ACC112 (cell line): ENCODE measurements at regions not wholly inside any gene's neighbourhood (a gene's known extent, or its start where the extent isn't known, plus 50 kb on each side); places are given as distances from the start of the nearest gene placed in this dataset.

Experiments used
- H2AFZ ChIP-seq: fragments of 200-600 bp; sonication (generic); one replicate; pipeline ENCODE4 v1.6.0; 2017; ENCODE audit warnings: antibody characterized with exemption, low read length; ENCODE audit not compliant: unreplicated experiment
- H3K27ac ChIP-seq: fragments of 200-600 bp; sonication (generic); 2 replicates; pipeline ENCODE4 v1.5.1; 2014; ENCODE audit warnings: low read depth, mild to moderate bottlenecking, antibody characterized with exemption, low read length, moderate library complexity
- H3K27me3 ChIP-seq: fragments of 200-600 bp; sonication (generic); 2 replicates; pipeline ENCODE4 v1.6.1; 2014; ENCODE audit warnings: mild to moderate bottlenecking, antibody characterized with exemption, low read length, moderate library complexity, mixed read lengths; ENCODE audit not compliant: insufficient read depth
- H3K36me3 ChIP-seq: fragments of 200-600 bp; sonication (generic); 2 replicates; pipeline ENCODE4 v1.6.1; 2016; ENCODE audit warnings: mild to moderate bottlenecking, antibody characterized with exemption, low read length, moderate library complexity, mixed read lengths; ENCODE audit not compliant: insufficient read depth
- H3K4me1 ChIP-seq: fragments of 200-600 bp; sonication (generic); one replicate; pipeline ENCODE4 v1.6.1; 2016; ENCODE audit warnings: low read length, mixed read lengths; ENCODE audit not compliant: insufficient read depth, unreplicated experiment, control insufficient read depth
- H3K4me3 ChIP-seq: fragments of 200-600 bp; sonication (generic); 2 replicates; pipeline ENCODE4 v1.5.1; 2014; ENCODE audit warnings: mild to moderate bottlenecking, low read depth, low read length
- H3K79me2 ChIP-seq: fragments of 200-600 bp; sonication (generic); one replicate; pipeline ENCODE4 v1.6.0; 2016; ENCODE audit warnings: low read length; ENCODE audit not compliant: control insufficient read depth, unreplicated experiment, insufficient read depth

- Histone ChIP-seq H2AFZ (no peak overlapping the region), H3K36me3 (no peaks in the 10 kb centered on the region), H3K4me1 (peaks cover 19% of the 10 kb centered on the region), H3K4me3 (no peak overlapping the region), H3K27me3 (no peaks in the 10 kb centered on the region), H3K79me2 (no peaks in the 10 kb centered on the region), H3K27ac (no peak overlapping the region)
Measured at GRCh38 chr4:186819342-186820086, 95.9 kb upstream of the FAT1 start.

DNA sequence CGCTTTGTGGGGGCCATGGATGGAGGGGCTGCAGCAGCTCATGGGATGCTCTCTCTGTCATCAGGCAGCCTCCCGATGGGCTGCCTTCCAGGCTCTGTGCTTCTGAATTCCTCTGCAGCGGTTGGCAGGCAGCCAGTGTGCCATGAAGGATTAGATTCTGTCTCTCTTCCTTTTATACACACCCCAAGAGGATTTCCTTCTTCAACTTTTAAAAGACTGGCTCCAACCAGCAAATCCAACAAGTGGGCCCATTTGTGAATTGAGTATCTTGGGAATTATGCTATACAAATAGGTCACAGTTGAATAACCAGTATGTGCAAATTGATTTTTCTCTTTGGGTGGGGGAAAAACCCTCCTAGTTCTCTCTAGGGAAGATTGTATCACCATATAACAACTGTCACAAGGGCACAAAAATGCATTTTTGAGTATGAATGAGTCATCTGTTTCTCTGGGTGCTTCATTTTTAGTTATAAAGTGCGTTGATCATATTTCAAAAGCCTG lies 96.8 kb upstream of the FAT1 start:
- Histone ChIP-seq H3K27ac (peak overlapping the region; percentile 56), H3K4me3 (0 out of 2 replicates have a peak overlapping the region, but pooled peaks have one; percentile 4), H2AFZ (no peak overlapping the region), H3K4me1 (peaks cover 19% of the 10 kb centered on the region), H3K36me3 (no peaks in the 10 kb centered on the region), H3K79me2 (no peaks in the 10 kb centered on the region), H3K27me3 (no peaks in the 10 kb centered on the region)

DNA sequence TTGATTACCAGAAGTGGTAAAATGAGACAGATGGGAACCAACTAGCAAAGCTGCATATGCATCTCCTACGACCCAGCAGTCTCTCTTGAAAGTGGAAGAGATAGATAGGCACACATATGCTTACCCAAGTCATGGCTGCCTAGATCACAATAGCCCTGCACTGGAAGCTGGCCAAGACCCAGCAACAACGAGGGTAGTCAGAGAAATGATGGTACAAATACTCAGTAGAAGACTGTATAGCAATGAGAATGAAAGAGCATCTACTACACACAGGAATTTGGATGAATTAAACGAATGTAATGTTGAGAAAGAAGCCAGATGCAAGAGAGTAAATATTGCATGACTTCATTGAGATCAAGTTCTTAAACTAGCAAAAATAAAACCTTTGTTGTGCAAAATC lies 100.3 kb upstream of the FAT1 start:
- H3K4me3 ChIP-seq: no peak overlapping the region
- H2AFZ ChIP-seq: no peak overlapping the region
- no peaks in the 10 kb centered on the region for H3K36me3 ChIP-seq
- H3K79me2 ChIP-seq: no peaks in the 10 kb centered on the region
- peaks cover 22% of the 10 kb centered on the region for H3K4me1 ChIP-seq
- no peaks in the 10 kb centered on the region for H3K27me3 ChIP-seq
- H3K27ac ChIP-seq: no peak overlapping the region

DNA sequence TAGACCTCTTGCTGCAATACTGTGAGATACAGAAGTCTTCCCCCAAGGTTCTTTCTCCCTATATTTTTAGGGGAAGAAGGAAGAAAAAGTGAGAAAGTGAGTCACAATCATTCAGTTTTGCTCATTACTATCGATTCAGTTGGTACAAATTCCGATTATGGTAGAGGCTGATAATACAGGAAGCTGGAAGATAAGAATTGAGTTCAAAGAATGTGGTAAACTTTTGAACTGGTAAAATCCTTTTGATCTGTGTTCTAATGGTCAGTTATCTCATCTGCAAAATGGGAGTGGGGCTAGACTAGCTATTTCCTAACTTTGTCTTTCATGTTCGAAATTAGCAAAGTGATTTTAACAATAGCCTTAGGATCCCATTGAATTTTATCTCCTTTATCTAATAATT lies 101.4 kb upstream of the FAT1 start:
- Histone ChIP-seq H3K4me1 (peaks cover 23% of the 10 kb centered on the region), H3K4me3 (no peak overlapping the region), H2AFZ (no peak overlapping the region), H3K79me2 (no peaks in the 10 kb centered on the region), H3K27ac (no peak overlapping the region), H3K27me3 (no peaks in the 10 kb centered on the region), H3K36me3 (no peaks in the 10 kb centered on the region)

DNA sequence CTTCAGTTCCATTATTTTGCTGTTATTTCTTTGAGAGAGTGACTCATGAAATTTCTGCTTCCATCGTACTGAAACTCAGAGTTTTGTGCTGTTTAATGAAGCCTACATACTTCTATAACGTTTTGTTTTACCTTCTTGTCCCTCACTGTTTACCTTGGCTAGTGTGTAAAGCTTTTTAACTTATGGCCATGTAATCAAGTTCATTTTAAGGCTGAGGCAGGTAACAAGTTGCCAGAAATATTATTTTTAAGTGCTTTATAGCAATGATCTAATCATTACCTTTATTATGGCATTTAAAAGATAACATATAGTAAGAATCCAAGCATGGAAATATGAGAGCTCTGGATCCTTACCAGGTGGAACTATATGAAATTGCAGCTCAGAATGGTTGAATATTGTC lies 102.3 kb upstream of the FAT1 start:
- H3K27ac ChIP-seq: no peak overlapping the region
- no peak overlapping the region for H3K4me3 ChIP-seq
- no peaks in the 10 kb centered on the region for H3K36me3 ChIP-seq
- peaks cover 21% of the 10 kb centered on the region for H3K4me1 ChIP-seq
- no peak overlapping the region for H2AFZ ChIP-seq
- no peaks in the 10 kb centered on the region for H3K79me2 ChIP-seq
- no peaks in the 10 kb centered on the region for H3K27me3 ChIP-seq

- Histone ChIP-seq H3K36me3 (no peaks in the 10 kb centered on the region), H3K4me1 (peaks cover 19% of the 10 kb centered on the region), H3K79me2 (no peaks in the 10 kb centered on the region), H3K27ac (no peak overlapping the region), H2AFZ (no peak overlapping the region), H3K4me3 (no peak overlapping the region), H3K27me3 (no peaks in the 10 kb centered on the region)
Measured at GRCh38 chr4:186826846-186827533, 103.3 kb upstream of the FAT1 start.

DNA sequence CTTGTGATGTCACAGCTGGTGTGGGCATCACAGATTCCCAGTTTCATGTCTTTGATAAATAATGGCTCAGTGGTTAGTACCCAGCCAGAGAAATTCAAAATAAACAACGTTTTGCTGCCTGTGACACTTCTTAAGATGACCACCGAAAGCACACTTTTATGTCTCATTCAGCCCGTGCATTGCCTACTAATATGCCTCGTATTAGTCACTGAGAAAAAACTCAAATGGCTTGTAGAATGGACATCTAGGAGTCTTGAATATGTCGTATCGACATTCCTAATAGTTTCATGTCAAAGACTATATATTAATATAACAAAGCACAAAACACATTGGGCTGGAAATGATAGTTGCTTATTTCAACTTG lies 103.9 kb upstream of the FAT1 start:
- H3K27ac ChIP-seq: no peak overlapping the region

GRCh38 chr4:186829097-186829496 lies 105.4 kb upstream of the FAT1 start:
- Histone ChIP-seq H3K27ac (peak overlapping the region; percentile 77), H3K4me3 (no peak overlapping the region), H3K4me1 (peaks cover 19% of the 10 kb centered on the region), H2AFZ (no peak overlapping the region), H3K27me3 (no peaks in the 10 kb centered on the region), H3K36me3 (no peaks in the 10 kb centered on the region), H3K79me2 (no peaks in the 10 kb centered on the region)

More for the DNA sequence above, 103.9 kb upstream of the FAT1 start:
- no peaks in the 10 kb centered on the region for H3K36me3 ChIP-seq
- no peak overlapping the region for H3K4me3 ChIP-seq
- peaks cover 19% of the 10 kb centered on the region for H3K4me1 ChIP-seq
- no peak overlapping the region for H2AFZ ChIP-seq
- no peaks in the 10 kb centered on the region for H3K27me3 ChIP-seq
- H3K79me2 ChIP-seq: no peaks in the 10 kb centered on the region

- H3K4me3 ChIP-seq: no peak overlapping the region; the same call in 1 of the 2 replicates
- peak overlapping the region; percentile 77 for H3K27ac ChIP-seq
- H3K27me3 ChIP-seq: no peaks in the 10 kb centered on the region
- H3K4me1 ChIP-seq: peaks cover 19% of the 10 kb centered on the region
- H2AFZ ChIP-seq: no peak overlapping the region
- no peaks in the 10 kb centered on the region for H3K36me3 ChIP-seq
- H3K79me2 ChIP-seq: no peaks in the 10 kb centered on the region
Measured at GRCh38 chr4:186829740-186830449, 106.2 kb upstream of the FAT1 start.

- Histone ChIP-seq H3K27me3 (no peaks in the 10 kb centered on the region), H3K36me3 (no peaks in the 10 kb centered on the region), H3K79me2 (no peaks in the 10 kb centered on the region), H3K4me1 (peaks cover 16% of the 10 kb centered on the region), H3K4me3 (no peak overlapping the region), H2AFZ (no peak overlapping the region), H3K27ac (no peak overlapping the region)
Measured at GRCh38 chr4:186831574-186831973, 107.9 kb upstream of the FAT1 start.
